ENCODE measurements at regions not wholly inside any gene's neighbourhood (a gene's known extent, or its start where the extent isn't known, plus 50 kb on each side); places are given as distances from the start of the nearest gene placed in this dataset.

DNA sequence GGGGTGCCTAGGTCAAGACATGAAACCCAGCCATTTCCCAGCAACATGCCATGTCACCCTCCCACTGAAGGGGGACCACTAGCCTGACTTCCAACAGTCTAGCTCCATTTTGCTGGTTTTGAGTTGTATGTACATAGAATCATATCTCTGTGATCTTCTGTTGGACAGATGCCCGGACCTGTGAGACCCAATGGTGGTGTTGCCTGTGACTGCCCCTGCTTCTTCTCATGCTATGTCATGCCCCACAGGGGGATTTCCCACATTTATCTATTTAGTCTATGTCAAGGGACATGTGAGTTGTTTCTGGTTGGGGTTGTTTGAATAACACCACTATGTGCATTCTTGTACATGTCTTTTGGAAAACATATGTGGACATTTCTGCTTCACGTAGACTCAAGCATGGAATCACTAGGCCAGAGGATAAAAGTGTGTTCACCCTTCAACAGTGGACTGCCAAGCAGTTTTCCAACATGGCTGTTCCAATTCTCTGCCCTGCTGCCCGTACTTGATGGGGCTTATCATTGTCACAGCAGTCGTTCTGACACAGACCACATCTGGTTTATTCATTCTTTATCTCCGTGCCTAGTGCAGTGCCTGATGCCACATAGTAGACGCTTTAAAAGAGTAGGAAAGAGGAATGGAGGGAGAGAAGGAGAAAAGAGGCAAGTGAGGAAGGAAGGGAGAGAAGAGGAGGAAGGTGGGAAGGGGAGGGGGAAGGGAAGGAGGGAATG, 114.4 kb downstream of the TPRA1 start:
- no peak overlapping the region for H3K27ac Mint-ChIP-seq
- no peaks in the 10 kb centered on the region for H3K36me3 Mint-ChIP-seq
- H3K4me3 Mint-ChIP-seq, result no peak overlapping the region
- no peaks in the 10 kb centered on the region for H3K9me3 Mint-ChIP-seq (ENCODE audit: low read depth)
- H3K27me3 Mint-ChIP-seq, result peaks cover 2% of the 10 kb centered on the region
- H3K4me1 Mint-ChIP-seq (ENCODE audit: low read depth), result no peaks in the 10 kb centered on the region

DNA sequence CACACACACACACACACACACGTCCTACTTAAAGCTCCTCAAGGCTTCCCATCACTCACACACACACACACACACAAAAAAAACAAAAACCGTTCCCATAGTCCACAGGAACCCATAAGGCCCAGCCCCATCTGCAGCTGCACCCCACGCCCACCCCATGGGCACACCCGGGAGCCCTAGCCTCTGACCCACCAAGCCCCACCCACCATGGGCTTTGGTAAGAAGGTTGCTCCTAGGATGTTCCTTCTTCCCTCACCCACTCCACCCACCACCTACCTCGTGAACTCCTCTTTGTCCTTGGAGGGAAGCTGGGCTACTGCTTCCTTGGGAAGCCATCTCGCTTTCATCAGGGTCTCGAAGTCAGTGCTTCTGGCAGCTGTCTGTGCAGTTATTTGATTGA, 115.1 kb downstream of the TPRA1 start:
- H3K27me3 Mint-ChIP-seq, result peaks cover 2% of the 10 kb centered on the region
- no peak overlapping the region for H3K27ac Mint-ChIP-seq
- H3K36me3 Mint-ChIP-seq, result no peaks in the 10 kb centered on the region
- no peak overlapping the region for H3K4me3 Mint-ChIP-seq
- no peaks in the 10 kb centered on the region for H3K9me3 Mint-ChIP-seq (ENCODE audit: low read depth)
- no peaks in the 10 kb centered on the region for H3K4me1 Mint-ChIP-seq (ENCODE audit: low read depth)

DNA sequence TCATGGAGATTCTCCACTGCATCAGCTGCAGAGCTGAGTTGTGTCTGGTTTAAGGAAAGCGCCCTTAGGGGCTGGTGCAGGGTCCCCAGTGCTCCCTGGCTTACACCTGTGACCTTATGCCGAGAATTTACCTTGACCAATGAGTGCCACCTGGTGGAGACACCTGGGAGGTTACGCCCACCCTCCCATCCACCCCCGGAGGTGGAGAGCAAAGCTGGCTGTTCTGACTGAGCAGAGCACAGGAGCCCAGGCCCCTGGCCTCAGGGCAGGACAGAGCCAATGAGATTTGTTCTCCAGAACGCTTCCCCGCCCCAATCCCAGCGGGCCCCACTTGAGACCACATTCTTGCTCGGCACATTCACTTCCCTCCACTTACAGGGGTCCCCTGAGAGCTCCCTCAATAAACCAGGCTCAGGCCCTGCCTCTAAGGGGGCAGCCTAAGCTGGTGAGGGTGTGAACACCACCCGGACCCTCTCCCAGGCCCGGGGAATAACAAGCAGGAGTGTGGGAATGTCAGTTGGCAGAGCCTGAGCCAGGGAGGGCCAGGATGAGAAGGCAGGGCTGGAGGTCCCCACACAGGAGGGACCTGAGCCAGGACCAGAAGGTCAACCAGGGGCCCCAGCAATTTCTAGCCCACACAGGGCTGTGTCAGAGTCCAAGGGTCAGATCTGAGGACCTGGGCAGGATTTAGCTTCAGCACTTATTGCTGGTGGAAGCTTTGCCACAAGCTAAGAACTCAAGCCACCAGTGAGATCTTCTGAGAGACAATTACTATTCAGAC, 117.1 kb downstream of the TPRA1 start:
- Mint-ChIP-seq H3K4me1 (ENCODE audit: low read depth) (no peaks in the 10 kb centered on the region), H3K9me3 (ENCODE audit: low read depth) (no peaks in the 10 kb centered on the region), H3K4me3 (no peak overlapping the region), H3K36me3 (no peaks in the 10 kb centered on the region), H3K27me3 (peaks cover 2% of the 10 kb centered on the region), H3K27ac (no peak overlapping the region)

DNA sequence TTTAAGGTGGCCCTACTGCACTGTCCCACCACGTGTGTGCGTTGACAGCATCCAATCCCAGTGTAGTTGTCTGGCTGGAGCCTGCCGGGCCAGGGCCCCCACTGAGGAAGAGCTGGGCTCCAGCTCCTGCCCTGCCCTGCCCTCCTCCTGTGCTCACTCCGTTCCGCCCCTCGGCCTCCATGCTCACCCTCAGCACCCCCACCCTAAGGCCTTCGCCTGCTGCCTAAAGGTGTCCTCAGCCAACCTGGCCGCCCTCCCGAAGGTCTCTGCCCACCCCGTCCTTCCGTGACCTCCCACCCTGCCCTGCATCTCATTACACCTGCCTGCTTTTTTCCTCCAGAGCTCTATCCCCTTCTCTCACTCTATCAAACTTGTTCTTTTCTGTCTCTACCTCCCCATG, 118.0 kb downstream of the TPRA1 start:
- H3K4me1 Mint-ChIP-seq (ENCODE audit: low read depth), result no peaks in the 10 kb centered on the region
- no peaks in the 10 kb centered on the region for H3K36me3 Mint-ChIP-seq
- no peaks in the 10 kb centered on the region for H3K9me3 Mint-ChIP-seq (ENCODE audit: low read depth)
- H3K27ac Mint-ChIP-seq, result no peak overlapping the region
- H3K27me3 Mint-ChIP-seq, result peaks cover 2% of the 10 kb centered on the region
- no peak overlapping the region for H3K4me3 Mint-ChIP-seq

DNA sequence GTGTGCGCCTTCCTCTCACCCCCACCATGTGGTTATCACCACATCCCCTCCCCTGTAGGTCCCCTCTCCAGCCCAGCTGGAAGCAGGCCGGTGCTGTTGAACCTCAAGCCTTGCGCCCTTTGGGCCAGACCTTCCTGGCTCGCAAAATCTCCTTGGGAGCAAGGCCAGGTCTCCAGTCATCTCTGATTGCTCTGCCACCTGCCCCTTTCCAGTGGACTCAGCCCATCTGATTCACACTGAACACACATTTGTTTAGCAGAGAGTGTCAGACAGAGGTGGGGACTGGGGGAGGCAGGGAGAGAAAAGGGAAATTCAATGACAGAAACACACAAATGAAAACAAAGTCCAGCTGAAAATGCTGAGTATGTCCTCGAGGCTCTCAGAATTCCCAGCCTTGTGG, 119.4 kb downstream of the TPRA1 start:
- no peak overlapping the region for H3K27ac Mint-ChIP-seq
- no peaks in the 10 kb centered on the region for H3K27me3 Mint-ChIP-seq
- no peak overlapping the region for H3K4me3 Mint-ChIP-seq
- peaks cover 3% of the 10 kb centered on the region for H3K4me1 Mint-ChIP-seq (ENCODE audit: low read depth)
- H3K9me3 Mint-ChIP-seq (ENCODE audit: low read depth), result no peaks in the 10 kb centered on the region
- H3K36me3 Mint-ChIP-seq, result no peaks in the 10 kb centered on the region

DNA sequence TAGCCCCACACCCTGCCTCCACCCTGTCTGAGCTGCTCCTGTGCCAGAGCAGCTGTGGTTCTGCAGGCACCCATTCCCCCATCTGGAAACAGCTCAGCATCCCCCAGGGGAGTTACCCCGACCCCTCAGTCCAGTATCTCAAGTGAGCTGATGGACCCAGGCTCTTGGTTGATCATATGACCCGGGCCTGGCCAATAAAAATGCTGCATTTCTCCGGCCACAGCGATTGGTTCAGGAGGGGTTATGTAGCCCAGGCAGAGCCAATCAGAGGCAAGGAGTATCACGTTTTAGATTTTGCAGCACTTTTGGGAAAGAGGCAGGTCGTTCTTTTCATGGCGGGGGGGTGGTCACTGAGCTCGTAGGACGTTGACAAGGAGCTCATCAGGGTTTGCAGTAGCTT, 120.8 kb downstream of the TPRA1 start:
- no peak overlapping the region for H3K27ac Mint-ChIP-seq
- no peaks in the 10 kb centered on the region for H3K36me3 Mint-ChIP-seq
- no peak overlapping the region for H3K4me3 Mint-ChIP-seq
- peaks cover 3% of the 10 kb centered on the region for H3K4me1 Mint-ChIP-seq (ENCODE audit: low read depth)
- no peaks in the 10 kb centered on the region for H3K27me3 Mint-ChIP-seq
- H3K9me3 Mint-ChIP-seq (ENCODE audit: low read depth), result no peaks in the 10 kb centered on the region

DNA sequence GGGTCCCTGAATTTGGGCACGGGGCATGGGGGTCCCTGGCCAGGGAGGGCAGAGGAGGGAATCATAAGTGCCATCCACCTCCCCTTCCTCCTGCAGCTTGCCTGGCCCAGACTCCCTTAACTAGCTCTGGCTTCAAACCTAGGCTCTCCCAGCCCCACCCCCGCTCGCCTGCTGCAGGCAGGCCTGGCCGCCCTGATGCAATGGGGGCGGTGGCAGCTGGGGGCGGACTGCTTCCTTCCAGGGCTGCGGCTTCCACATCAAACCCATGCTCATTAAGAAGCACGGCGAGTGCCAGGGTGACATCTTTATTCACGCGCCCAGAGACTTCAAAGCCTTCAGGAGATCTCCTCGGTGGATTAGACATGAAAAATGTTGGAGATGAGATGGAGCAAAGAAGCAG, 123.1 kb downstream of the TPRA1 start:
- Mint-ChIP-seq H3K27me3 (no peaks in the 10 kb centered on the region), H3K4me3 (no peak overlapping the region), H3K36me3 (no peaks in the 10 kb centered on the region), H3K4me1 (ENCODE audit: low read depth) (peaks cover 3% of the 10 kb centered on the region), H3K27ac (no peak overlapping the region), H3K9me3 (ENCODE audit: low read depth) (no peaks in the 10 kb centered on the region)

DNA sequence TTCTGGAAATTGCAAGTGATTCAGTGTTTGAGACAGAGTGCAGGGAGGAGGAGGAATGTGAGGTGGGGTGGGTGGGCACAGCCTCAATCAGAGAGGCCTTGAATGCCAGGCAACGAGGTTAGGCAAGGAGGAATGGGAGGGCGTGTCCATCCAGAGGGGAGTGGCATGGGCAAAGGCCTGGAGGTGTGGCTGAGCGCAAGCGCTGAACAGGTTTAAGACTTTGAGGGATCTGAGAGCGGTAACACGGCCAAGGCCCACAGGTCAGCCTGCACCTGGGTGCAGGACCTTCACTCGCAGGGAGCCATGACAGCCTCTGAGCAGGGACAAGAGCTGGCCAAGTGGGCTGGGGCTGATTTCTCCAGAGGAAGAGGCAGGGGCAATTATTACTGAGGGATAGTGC, 125.9 kb downstream of the TPRA1 start:
- H3K36me3 Mint-ChIP-seq, result no peaks in the 10 kb centered on the region
- no peak overlapping the region for H3K4me3 Mint-ChIP-seq
- H3K9me3 Mint-ChIP-seq (ENCODE audit: low read depth), result no peaks in the 10 kb centered on the region
- peaks cover 4% of the 10 kb centered on the region for H3K27me3 Mint-ChIP-seq
- H3K27ac Mint-ChIP-seq, result no peak overlapping the region
- H3K4me1 Mint-ChIP-seq (ENCODE audit: low read depth), result peaks cover 3% of the 10 kb centered on the region

DNA sequence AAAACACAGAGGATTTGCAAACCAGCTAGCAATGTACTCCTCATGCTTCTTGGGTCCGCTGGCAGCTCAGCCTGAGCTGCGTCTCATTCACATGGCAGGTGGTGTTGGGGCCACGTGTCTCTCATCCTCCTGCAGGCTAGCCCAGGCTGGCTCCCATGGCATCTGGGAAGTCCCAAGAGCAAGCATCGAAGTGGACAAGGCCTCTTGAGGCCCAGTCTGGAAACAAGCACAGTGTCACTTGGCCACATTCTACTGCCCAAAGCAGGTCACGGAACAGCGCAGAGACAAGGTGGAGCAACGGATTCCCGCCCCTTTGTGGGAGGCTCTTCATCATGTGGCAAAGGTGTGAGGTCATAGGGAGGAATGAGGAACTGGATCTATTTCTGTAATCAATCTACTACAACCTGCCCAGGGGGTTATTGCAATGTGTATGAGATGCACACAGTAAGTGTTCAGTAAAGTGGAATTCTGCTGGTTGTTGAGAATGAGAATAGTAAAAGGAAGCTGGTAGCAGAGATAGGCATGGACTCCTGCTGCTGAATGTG, 128.3 kb downstream of the TPRA1 start:
- no peaks in the 10 kb centered on the region for H3K9me3 Mint-ChIP-seq (ENCODE audit: low read depth)
- H3K4me3 Mint-ChIP-seq, result no peak overlapping the region
- peaks cover 17% of the 10 kb centered on the region for H3K27me3 Mint-ChIP-seq
- H3K4me1 Mint-ChIP-seq (ENCODE audit: low read depth), result peaks cover 4% of the 10 kb centered on the region
- no peak overlapping the region for H3K27ac Mint-ChIP-seq
- H3K36me3 Mint-ChIP-seq, result no peaks in the 10 kb centered on the region

DNA sequence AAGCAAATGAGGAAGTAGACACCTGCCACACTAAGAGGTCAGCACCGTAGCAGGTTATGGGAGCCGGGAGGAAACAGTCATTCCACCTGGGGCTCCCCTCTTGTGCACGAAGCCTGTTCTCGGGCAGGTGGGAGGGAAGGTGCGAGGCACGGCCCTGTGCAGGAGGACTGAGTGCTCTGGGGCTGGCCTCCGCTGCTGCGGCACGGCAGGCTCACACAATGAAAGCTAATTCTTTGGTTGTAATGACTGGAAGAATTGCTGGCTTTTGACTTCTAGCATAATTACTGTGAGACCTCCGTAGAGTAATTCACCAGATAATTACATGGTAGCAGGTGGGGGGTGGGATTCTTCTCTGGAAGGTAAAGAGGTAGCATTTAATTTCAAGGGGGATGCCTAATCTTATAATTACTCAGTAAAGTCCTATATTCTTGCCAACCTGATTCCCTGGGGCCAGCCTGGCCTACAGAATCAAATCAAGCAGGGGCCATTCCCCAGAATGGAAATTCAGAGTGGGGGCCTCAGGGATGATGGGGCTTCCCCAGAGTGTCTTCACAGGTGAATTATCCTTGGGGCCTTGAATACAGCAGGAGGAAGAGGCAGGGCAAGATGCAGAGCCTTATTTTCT, 129.1 kb downstream of the TPRA1 start:
- Mint-ChIP-seq H3K27ac (no peak overlapping the region), H3K9me3 (ENCODE audit: low read depth) (no peaks in the 10 kb centered on the region), H3K36me3 (no peaks in the 10 kb centered on the region), H3K4me3 (no peak overlapping the region), H3K27me3 (peaks cover 17% of the 10 kb centered on the region), H3K4me1 (ENCODE audit: low read depth) (peaks cover 7% of the 10 kb centered on the region)

DNA sequence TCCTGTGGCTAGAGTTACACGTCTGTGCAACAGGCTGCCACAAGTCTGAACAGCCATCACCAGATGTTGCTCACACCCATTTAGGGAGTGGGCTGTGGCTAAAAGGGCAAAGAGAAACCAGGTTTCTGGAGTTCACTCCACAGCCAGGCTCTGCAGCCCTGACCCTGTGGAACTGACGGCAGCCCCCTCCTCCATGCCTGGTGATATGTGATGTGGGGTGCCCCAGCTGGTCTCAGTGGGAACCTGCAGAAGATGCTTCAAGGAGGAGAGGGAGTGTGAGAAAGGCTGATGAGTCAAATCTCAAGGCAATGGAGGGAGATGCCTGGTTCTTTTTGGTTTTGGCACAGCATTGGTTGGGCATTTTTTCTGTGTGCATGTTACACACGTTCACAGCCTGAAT, 130.6 kb downstream of the TPRA1 start:
- no peaks in the 10 kb centered on the region for H3K36me3 Mint-ChIP-seq
- H3K4me3 Mint-ChIP-seq, result no peak overlapping the region
- H3K27ac Mint-ChIP-seq, result no peak overlapping the region
- peaks cover 27% of the 10 kb centered on the region for H3K27me3 Mint-ChIP-seq
- H3K9me3 Mint-ChIP-seq (ENCODE audit: low read depth), result no peaks in the 10 kb centered on the region
- H3K4me1 Mint-ChIP-seq (ENCODE audit: low read depth), result peaks cover 15% of the 10 kb centered on the region

DNA sequence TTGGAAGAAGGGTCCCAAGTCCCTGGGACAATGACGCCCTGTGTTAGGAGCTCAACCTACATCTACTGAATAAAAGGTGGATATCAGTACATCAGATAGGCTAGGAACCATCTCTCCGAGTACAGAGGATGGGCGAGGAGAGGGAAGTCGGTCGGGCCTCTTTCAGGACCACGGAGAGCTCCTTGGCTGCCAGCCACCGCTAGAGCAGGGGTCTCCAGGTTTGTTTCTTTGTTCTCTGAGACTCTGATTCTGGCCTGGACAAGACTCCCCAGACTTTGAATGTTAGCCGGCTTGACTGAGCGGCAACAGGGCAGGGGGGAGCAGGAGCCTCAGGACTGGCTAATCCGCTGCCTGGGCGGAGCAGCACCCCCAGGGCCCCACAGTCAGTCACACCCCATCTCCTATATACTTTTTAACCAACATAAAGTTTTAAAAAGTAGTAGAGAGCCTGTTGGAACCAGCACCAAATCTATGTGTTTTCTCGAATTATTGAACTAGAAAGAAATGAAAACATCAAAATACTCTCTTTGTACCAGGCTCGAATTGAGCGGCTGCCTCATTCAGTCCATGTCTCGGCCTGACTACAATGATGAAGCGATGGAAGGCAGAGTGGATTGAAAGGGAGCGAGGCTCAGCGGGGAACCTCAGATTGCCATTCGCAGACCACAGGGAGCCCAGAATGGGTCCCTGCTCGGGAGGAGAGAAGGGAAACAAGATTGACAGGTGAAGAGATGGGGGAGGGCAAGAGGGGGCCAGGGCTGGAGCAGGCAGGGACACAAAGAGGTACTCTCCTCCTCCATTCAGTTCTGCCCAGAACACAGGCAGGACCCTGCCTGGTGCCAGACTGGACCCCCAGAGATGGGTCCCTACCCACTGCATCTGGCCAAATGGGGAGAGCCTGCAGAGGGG, 131.6 kb downstream of the TPRA1 start:
- no peaks in the 10 kb centered on the region for H3K36me3 Mint-ChIP-seq
- no peak overlapping the region for H3K4me3 Mint-ChIP-seq
- peaks cover 15% of the 10 kb centered on the region for H3K4me1 Mint-ChIP-seq (ENCODE audit: low read depth)
- H3K27me3 Mint-ChIP-seq, result peaks cover 32% of the 10 kb centered on the region
- H3K27ac Mint-ChIP-seq, result no peak overlapping the region
- H3K9me3 Mint-ChIP-seq (ENCODE audit: low read depth), result no peaks in the 10 kb centered on the region

DNA sequence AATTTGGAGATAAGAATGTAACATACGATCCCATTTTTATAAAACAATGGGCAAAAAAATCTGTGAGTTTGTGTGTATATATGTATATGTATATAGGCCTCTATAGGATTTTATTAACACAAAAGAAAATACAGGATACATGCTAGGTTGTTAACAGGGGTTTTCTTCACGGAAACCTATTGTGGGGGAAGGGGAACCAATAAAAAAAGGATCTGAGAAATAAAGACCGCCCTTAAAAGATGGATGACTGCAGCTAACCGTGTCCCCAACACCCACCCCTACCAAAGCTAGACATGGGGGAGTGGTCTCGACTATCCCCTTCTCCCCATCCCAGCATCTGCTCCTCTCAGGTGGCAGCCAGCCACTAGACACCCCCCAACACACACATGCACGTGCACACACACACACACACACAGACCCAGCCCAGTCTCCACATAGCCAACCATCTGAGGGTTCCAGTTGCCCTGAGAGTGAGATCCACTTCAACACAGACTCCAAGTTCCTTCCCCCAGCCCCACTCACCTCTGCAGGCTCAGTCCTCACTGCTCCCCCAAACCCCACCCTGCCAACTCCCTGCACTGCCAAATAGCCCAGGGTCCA, 132.9 kb downstream of the TPRA1 start:
- peaks cover 37% of the 10 kb centered on the region for H3K27me3 Mint-ChIP-seq
- H3K36me3 Mint-ChIP-seq, result no peaks in the 10 kb centered on the region
- H3K27ac Mint-ChIP-seq, result no peak overlapping the region
- H3K9me3 Mint-ChIP-seq (ENCODE audit: low read depth), result no peaks in the 10 kb centered on the region
- H3K4me1 Mint-ChIP-seq (ENCODE audit: low read depth), result peaks cover 15% of the 10 kb centered on the region
- H3K4me3 Mint-ChIP-seq, result no peak overlapping the region

DNA sequence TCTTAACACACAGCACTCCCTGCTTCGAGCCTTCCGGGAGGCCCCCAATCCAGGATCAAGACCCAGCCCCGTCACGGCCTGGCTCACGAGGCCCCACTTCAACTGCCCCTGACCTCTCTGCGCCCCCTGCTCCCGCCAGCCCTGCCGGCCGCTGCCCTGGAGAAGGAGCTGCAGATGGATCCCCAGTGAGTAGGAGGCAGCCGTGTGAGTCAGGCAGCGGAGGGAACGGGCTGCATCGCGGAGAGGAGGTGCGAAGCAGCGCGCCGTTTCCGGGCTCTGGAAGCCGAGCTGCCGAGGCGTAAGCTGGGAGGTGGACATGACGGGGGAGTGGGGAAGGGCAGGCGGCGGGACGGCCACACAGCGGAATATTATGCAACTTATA, 133.4 kb downstream of the TPRA1 start:
- H3K4me3 Mint-ChIP-seq, result no peak overlapping the region
- peaks cover 40% of the 10 kb centered on the region for H3K27me3 Mint-ChIP-seq
- peaks cover 15% of the 10 kb centered on the region for H3K4me1 Mint-ChIP-seq (ENCODE audit: low read depth)
- H3K9me3 Mint-ChIP-seq (ENCODE audit: low read depth), result no peaks in the 10 kb centered on the region
- H3K27ac Mint-ChIP-seq, result no peak overlapping the region
- H3K36me3 Mint-ChIP-seq, result no peaks in the 10 kb centered on the region
